Frontal cortex (tissue), 3 donors: ENCODE measurements at regions not wholly inside any gene's neighbourhood (a gene's known extent, or its start where the extent isn't known, plus 50 kb on each side); places are given as distances from the start of the nearest gene placed in this dataset.

ENCODE experiments used
- DNase-seq, 2 donors: peaks; one replicate each; pipeline ENCODE4 v3.0.0; 2012; ENCODE audit warnings: low spot score in 2 of 2
- FAIRE-seq: peaks from 2 replicates; lab custom pipeline; 2012; peaks lifted over from hg19 to GRCh38; lab: Jason Lieb, UNC
- donor health status: control.
- donor health status: control.
- donor health status: control.

DNA sequence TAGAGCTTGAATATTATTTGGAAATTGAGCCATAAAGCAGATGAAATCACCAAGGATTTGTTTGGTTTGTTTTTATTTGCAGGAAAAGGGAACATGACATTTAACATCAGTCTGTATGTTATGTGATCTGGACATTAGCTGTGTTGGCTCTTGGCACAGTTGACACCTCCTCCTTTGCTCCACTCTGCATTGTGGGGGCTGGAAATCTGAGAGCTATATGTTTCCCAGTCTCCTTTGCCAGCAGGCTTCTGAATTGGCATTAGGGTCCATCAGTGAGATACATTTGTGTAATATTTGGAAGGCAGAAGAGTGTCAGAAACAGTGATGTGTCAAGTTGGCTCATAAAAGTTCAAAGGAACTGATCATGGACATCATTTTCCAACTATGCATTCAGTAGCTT, 322.1 kb upstream of the ATP2B1 start:
- DNase-seq: no peak
- no peak for FAIRE-seq

DNA sequence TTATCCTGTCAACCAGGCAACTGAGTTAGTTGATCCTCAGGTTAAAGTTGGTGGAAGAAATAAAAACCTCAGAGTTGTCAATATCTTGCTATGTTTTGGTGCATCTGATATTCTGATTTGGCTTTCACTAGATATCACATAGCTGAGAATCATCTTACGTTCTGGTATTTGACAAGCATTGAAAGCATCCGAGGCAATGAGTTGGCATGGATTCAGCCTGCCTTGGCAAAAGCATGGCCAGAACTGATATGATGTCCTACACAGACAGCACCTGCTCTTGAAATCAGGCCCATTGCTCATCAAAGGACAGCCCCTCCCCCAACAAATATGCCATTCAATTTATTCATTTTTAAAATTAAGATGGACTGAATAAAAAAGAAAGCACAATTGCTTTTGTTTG, 320.7 kb upstream of the ATP2B1 start:
- DNase-seq (no peak), FAIRE-seq (no peak)

DNA sequence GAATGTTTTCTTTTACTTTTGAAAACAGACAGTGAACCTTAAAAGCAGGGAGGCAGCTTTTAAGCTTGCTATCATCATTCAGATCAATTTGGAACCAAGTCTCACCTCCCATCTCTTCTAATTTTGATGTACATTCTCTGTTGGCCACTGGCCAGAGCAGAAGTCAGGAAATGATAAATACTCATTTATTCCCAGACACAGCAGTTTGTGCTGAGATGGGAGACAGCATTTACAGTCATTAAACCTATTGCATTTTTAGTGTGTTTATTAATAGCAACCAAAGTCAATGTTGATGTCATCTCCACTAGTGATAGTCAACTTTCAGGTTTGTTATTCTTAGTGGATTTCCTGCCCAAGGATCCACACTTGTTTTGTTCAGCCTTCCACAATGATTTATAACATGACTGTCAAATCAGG, 320.0 kb upstream of the ATP2B1 start:
- DNase-seq: no peak
- FAIRE-seq: no peak

DNA sequence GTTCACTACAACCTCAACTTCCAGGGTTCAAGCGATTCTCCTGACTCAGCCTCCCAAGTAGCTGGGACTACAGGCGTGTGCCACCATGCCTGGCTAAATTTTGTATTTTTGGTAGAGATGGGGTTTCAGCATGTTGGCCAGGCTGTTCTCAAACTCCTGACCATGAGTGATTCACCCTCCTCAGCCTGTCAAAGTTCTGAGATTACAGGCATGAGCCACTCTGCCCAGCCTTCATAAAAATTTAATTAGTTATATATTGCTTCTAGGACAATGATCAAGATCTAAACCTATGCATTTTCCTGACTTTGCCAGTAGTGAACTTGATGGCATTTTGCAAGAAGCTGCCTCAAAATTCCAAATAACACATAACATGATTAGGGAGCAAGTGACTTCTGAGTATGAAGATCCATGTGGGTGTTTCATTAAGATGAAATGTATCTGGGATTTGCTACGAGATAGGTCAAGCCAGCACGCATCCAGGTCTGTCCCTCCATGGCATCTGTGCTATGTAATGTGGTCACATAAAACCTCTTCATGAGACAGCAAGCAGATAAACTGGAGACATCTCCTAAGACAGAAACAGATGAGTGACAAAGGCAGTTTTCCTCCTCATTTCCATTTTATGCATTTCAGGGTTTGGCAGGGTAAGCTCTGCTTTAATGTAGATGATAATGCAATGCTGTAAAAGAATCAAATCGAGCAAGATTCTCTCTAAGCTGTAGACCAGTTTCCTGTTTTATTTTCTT, 319.4 kb upstream of the ATP2B1 start:
- FAIRE-seq (no peak), DNase-seq (no peak)

DNA sequence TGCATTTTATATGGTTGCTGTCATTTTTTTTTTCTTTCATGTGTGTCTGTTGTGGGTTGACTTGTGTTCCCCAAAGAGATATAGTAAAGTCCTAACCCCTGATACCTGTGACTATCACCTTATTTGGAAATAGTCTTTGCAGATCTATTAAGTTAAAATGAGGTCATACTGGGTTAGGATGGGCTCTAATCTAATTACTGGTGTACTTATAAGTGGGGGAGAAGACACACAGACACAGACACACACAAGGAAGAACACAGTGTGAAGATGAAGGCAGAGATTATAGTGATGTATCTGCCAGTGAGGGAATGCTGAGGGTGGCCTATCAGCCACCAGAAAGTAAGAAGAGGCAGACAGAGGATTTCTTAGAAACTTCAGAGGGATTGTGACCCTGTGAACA, 318.4 kb upstream of the ATP2B1 start:
- FAIRE-seq: no peak
- no peak for DNase-seq

DNA sequence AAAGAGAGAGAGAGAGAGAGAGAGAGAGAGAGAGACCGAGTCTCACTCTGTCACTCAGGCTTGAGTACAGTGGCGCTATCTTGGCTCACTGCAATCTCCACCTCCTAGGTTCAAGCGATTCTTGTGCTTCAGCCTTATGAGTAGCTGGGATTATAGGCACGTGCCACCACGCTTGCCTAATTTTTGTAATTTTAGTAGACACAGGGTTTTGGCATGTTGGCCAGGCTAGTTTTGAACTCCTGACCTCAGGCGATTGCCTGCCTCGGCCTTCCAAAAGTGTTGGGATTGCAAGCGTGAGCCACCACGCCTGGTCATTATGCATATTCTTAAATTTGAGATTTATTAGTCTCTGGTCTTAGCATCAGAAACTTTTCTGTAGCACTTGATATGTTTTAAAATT, 317.9 kb upstream of the ATP2B1 start:
- DNase-seq: no peak
- no peak for FAIRE-seq

DNA sequence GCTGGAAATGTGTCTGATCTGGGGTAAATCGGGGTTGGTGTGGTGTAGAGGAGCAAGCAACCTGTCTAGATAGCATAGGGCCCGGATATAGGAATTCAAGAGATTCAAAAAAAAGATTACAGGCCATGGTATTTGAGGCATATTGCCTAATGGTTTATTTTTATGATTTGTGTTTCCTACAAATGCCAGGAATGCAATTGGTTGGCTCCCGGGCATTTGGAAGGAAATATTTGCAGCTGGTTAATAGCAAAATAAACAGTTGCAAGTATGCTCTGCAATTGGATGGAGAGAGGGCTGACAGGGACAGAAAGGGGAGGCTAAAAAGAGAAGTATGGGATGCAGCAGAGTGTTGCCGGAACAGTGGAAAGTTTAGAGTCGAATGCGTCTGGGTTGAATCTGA, 315.6 kb upstream of the ATP2B1 start:
- FAIRE-seq (no peak), DNase-seq (no peak)

DNA sequence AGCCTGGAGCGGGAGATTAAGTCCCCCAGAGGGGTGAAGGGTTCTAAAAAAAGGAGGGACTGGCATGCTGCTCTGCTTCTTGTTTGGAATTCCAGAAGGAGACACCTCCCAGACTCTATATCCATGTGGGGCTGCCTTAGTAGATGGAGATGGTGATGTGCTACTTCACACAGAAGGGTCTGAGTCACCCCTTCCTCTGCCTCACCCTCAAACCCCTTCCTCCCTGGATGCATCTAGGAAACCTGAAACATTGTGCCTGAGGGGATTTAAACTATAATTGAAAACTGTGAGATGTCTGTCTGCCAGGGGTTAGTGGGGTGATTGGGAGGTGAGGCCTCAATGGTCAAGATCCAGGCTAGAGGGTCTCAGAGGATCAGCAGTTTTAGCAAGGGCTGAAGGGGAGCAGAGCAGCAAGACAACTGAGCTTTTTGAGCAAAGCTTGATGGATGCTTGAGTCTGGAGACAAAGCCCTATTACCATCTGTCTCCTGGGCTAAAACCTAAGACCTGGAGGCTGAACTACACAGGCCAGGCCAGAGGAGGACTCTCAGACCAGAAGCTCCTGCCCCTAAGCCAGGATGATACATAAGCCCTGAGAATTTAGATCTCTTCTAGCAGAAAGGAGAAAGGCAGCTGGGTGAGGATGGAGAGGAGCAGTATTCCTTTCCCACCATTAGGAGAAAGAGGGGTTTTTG, 314.7 kb upstream of the ATP2B1 start:
- FAIRE-seq (no peak), DNase-seq (no peak)

DNA sequence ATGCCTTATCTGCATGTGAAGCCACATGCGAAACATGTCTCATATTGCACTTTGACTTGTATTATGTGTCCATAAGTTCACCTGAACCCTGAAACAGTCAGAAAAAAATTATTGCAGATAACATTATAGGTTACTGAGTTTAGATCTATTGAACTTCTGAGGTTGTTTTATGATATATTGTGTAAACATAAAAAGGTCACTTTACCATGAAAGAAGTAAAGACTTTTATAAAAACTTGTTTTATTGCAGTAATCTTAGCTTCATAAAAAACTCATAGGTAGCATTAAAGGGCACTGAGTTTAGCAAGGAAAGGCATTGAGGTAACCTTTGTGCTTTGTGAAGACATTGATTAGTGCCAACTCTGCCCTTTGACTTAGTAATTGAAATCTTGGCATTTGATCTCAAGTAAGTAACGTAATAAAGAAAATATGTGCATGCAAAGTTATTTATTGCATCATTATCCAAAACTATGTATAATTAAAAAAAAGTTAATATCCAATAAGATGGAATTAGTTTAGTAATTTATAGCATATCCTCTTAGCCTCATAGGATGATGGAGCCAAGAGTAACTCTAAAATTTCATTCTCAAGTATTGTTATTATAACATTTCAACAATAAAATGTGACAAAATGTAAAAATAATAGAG, 313.3 kb upstream of the ATP2B1 start:
- FAIRE-seq (no peak), DNase-seq (no peak)

DNA sequence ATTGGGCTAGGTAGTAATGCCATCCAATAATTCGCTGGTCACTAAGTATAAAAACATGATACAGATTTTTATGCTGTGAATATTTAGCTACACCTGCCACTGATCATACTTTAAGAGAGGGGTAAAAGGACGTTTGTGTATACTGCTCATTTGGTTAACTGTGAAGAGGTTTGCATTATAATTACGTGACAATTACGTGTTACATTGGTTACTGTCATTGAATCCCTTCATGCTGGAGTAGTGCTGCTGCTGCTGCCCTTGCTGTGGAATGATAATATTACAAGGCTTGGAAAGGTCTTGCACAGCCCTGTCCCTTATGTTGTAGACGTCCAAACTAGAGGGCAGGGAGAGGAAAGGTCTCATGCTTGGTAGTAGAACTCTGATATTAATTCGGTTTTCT, 312.2 kb upstream of the ATP2B1 start:
- FAIRE-seq (no peak), DNase-seq (no peak)

DNA sequence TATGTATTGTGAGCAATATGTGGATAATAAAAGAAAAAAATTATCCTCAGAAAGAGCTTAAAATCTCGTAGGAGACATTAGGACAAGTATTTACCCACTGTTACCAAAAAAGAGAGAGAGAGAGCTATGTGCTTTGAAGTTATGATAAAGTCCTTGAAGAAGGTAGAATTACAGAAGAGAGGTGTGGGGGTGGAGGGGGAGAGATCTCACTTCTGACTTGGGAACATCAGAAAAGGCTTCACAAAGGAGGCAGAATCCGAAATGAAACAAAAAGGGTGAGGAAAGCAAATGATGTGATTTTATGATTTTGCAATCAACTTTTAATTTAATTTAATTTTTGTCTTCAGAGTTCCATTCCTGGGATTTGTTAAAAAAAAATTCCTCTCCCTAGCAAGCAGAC, 311.8 kb upstream of the ATP2B1 start:
- DNase-seq (no peak), FAIRE-seq (no peak)

DNA sequence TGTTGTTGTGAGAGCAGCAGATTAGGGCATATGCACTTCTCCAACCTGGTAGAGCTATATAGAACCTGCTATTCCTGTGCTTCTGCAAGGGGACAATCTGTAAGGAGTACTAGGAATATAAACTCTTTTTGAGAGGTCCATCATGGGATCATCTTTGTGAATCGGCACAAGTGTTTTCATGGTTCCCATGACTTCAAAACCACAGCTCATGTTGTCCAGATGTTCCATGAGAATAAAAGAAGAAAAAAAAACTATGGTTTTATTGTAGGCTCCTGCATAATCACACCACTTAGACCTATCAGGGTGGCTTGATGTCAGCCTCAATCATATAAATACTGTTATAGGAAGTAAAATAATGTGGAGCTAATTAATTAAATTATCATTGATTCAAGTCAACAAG, 311.4 kb upstream of the ATP2B1 start:
- FAIRE-seq (no peak), DNase-seq (no peak)

DNA sequence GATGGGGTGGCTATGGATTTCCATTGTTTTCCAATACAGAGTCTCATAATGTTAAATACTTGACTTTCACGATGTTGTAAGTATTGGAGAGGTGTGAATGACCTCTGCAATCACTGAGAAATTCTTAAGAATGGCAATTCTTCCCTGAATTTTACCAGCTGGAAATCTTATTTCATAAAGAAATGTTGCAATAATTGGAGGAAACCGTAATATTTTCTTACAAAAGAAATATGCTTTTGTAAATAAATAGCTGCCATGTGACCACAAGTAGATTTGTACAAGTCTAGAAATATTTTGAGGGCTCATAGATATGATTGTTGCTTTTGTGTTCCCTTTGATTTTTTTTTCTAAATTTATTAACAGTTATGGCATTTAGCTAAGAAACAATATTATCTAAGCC, 308.7 kb upstream of the ATP2B1 start:
- DNase-seq (no peak), FAIRE-seq (no peak)

DNA sequence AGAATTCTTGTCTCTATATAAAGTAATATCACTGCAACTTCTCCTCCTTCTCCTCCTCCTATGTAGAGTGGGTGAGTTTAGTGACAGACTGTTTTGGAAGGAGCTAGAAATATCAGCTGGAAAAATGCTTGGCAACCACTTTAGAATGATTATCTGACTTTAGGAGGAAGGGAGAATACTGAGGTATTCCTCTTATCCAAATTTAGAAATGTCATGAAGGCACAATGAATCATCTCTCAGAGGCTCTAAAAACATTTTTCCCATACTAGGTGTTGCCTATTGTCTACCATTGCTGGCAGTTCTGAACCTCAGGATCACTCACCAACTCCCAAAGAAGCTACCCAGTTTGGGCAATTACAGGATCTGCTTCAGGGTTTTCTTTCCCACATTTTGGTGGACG, 306.6 kb upstream of the ATP2B1 start:
- DNase-seq (no peak), FAIRE-seq (no peak)

DNA sequence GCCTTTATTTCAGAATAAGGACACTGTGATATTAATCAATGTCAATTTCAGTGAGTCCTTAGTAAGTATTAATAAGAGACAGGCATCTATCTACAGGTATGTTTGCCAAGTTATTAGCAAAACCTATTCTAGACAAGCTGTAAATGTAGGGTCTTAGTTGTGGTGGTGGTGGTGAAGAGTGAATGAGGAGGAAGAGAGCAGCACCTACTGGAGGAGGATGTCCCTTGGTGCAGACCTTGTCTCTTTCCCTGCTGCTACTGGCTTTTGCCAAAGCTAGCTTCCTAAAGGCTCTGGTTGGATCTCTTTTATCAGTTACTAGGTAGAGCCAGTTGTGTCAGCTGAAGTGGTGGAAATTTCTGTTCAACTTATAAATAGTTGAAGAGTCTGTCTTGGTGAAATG, 304.8 kb upstream of the ATP2B1 start:
- DNase-seq (no peak), FAIRE-seq (no peak)

DNA sequence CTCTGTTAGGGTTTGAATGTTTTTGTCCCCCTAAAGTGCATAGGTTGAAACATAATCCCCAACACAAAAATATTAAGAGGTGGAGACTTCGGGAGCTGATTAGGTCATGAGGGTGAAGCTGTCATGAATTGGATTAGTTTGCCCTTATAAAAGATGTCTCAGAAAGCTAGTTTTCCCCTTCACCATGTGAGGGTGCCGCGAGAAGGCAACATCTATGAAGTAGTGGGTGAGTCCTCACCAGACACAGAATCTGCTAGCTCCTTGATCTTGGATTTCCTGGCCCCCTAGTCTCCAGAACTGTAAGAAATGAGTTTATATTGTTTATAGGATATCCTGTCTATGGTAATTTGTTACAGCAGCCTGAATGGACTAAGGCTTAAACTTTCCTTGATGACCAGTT, 301.5 kb upstream of the ATP2B1 start:
- no peak for FAIRE-seq
- no peak for DNase-seq

DNA sequence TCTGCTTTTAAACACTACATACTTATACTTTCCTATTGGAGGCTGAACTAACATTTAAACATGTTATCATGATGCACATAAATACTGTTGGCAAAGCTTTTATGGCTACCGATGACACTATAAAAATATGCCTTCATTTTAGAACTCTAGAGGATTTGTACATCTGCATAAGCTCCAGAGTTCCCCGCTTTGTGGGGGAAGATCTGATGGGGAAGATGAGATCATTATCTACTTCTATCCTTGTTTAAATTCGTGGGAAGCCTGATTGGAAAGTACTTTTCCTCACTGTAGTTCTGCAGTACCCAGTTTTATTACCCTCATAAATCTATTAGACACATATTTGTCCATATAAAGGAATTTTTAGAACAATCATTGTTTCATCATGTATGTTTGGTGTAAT, 299.6 kb upstream of the ATP2B1 start:
- DNase-seq: no peak
- FAIRE-seq: no peak

DNA sequence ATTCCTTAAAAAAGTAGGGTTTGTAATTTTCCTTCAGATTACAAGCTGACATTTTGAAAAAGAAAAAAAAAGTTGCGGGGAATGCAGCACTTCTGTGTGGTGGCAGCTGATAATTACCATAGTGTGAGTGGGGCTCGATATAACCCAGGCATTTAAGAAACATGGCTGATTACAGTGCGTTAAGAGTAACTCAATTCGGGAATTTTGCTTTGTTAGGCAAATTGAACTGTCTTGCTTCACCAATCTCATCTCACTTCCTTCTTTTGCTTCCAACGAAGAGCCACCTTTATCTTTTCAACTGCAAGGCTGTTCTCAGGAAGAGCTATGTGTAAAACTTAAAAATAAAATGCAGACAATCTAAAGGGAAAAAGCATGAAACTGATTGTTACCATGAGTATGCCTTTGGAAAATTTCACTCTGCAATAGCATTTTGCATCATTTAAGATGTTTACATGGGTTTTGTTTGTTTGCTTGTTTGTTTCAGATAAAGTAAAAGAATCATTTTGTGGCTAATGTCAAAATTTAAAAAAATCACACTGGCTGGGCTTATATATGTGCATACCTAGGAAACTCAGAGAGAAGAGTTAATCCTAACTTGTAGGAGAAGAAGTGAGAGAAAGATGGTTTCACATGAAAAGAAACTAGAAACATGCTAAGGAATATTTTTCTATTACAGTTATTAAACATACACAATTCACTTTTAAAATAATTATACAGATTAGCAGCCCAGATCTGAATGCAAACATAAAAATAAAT, 295.9 kb upstream of the ATP2B1 start:
- DNase-seq: no peak
- no peak for FAIRE-seq

DNA sequence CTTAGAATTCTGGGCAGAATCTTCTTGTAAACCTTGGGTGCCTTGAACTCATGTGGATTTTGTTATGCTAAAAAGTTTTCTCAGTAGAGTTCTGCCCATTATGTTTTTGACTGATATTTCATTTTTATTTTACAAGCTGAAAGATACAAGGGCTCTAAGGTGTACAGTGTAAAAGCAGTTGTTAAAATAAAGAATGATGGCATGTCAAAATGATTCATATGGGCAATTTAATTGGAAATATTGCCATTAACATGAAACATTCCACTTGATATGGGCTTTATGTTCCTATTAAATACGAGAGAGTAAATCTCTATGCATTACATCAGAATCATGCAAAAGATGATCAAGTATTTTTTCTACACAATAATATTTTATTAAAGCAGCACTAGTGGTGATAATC, 295.1 kb upstream of the ATP2B1 start:
- no peak for FAIRE-seq
- DNase-seq: no peak

DNA sequence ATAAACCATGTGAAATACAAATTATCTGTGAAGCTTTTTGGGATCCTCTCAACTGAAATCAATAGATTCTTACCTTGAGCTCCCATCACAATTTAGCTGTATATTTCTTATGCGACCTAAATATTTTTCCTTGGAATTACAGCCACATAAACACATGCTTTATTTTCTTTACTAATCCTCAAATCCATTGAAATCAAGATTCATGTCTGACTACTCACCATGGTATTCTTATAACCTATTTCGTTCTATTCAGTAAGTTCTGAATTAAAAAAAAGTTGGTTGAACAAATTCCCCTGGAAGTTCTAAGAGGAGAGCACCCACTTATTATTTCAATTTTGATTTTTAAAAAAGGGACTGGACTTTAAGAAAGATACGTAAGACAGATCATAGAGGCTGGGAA, 292.1 kb upstream of the ATP2B1 start:
- no peak for DNase-seq
- no peak for FAIRE-seq
